A673 (cell line): ENCODE measurements at regions not wholly inside any gene's neighbourhood (a gene's known extent, or its start where the extent isn't known, plus 50 kb on each side); places are given as distances from the start of the nearest gene placed in this dataset.

Experiments used
- EZH2 ChIP-seq: fragments of 200-600 bp; sonication (generic); IDR thresholded peaks from 2 replicates; pipeline ENCODE4 v1.6.1; 2017; ENCODE audit warnings: borderline replicate concordance, low read depth, mild to moderate bottlenecking, mixed read lengths, antibody characterized with exemption, low read length; ENCODE audit not compliant: poor library complexity, severe bottlenecking
- TF ChIP-seq, protein P1 (sequence below): fragments of 300-800, 200-600 bp; sonication (generic); conservative IDR thresholded peaks from 2 replicates; pipeline ENCODE4 v1.5.1; 2017; ENCODE audit warnings: low read depth, mild to moderate bottlenecking, antibody characterized with exemption, low read length, moderate library complexity, mixed read lengths

DNA sequence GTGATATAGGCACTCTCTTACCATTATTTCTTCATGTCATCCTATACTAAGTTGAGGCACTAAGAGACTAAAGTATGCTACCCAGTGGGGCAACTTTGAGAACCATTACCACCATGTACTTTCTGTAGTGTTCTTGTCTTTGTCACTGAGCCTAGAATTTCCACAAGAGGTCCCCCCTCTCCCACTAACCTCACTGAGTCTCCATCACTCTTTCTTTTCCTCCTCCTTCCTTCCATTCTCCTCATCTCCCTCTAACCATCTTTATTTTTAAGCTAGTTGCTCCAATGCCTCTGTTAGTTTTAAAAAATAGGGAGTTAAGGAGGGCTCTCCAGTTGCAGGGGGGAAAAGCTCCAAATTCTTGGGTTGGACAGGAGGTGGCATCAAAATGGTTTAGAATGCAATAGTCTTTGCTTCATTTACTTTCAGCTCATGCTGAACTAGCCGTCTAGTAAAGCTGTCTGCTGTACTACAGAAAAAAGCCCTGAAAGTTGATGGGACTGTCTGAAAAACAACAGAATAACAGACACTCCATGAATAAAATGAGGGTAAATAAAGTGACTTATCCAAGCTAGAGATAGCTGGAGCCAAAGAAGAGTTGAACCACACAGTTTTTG is 85.1 kb upstream of the MYRIP start:
- TF ChIP-seq, protein P1, sequence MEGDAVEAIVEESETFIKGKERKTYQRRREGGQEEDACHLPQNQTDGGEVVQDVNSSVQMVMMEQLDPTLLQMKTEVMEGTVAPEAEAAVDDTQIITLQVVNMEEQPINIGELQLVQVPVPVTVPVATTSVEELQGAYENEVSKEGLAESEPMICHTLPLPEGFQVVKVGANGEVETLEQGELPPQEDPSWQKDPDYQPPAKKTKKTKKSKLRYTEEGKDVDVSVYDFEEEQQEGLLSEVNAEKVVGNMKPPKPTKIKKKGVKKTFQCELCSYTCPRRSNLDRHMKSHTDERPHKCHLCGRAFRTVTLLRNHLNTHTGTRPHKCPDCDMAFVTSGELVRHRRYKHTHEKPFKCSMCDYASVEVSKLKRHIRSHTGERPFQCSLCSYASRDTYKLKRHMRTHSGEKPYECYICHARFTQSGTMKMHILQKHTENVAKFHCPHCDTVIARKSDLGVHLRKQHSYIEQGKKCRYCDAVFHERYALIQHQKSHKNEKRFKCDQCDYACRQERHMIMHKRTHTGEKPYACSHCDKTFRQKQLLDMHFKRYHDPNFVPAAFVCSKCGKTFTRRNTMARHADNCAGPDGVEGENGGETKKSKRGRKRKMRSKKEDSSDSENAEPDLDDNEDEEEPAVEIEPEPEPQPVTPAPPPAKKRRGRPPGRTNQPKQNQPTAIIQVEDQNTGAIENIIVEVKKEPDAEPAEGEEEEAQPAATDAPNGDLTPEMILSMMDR = 0 out of 2 replicates have a peak, but pooled peaks have one; percentile 14
- no peak for TF ChIP-seq EZH2
